GM10266 (cell line): ENCODE measurements at regions not wholly inside any gene's neighbourhood (a gene's known extent, or its start where the extent isn't known, plus 50 kb on each side); places are given as distances from the start of the nearest gene placed in this dataset.

Experiments used
- DNase-seq: peaks from one replicate; pipeline ENCODE4 v3.0.0; 2012; ENCODE audit errors: extremely low spot score
- TF ChIP-seq, protein P1 (sequence below): IDR thresholded peaks from 2 replicates; pipeline ENCODE4 v1.5.1; 2012; ENCODE audit warnings: mild to moderate bottlenecking, low read depth; ENCODE audit not compliant: control insufficient read depth, insufficient read depth; ENCODE audit errors: missing control alignments

DNA sequence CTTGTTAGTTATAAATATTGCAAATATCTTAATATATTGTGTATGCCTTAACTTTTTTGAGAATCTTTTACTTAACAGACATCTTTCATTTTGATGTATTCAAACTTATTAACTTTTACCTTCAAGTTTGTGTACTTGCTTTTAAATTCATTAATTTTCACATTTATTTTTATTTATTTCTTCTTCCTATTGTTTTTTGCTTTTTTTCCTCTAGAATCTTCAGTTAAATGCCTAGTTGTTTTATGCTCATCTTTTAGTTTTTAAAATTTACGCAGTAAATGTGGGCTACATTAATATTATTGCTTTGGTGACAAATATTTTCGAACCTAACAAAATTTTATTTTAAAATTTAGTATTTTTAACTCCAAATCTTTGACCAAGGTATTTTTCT lies 89.0 kb downstream of the TNFAIP3 start:
- TF ChIP-seq, protein P1, sequence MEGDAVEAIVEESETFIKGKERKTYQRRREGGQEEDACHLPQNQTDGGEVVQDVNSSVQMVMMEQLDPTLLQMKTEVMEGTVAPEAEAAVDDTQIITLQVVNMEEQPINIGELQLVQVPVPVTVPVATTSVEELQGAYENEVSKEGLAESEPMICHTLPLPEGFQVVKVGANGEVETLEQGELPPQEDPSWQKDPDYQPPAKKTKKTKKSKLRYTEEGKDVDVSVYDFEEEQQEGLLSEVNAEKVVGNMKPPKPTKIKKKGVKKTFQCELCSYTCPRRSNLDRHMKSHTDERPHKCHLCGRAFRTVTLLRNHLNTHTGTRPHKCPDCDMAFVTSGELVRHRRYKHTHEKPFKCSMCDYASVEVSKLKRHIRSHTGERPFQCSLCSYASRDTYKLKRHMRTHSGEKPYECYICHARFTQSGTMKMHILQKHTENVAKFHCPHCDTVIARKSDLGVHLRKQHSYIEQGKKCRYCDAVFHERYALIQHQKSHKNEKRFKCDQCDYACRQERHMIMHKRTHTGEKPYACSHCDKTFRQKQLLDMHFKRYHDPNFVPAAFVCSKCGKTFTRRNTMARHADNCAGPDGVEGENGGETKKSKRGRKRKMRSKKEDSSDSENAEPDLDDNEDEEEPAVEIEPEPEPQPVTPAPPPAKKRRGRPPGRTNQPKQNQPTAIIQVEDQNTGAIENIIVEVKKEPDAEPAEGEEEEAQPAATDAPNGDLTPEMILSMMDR: no peak
- DNase-seq: no peak

DNA sequence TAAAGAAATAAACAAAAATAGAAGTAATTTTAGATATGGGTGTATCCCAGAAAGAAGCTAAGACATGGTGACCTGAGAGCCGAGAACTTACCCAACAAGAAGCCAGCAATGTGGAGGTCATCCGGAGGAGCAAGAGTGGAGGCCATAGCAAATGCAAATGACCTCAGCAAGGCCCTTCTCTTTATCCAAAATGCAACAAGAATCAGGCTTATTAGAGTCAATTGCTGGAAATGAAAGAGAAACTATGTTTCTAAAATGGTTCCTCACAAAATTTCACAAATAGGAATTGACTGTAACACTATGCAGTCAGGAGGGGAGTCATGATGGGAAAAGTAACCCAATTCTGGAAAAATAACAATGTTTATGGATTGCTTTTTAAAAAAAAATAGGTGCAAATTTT lies 90.4 kb downstream of the TNFAIP3 start:
- TF ChIP-seq, protein P1: no peak
- DNase-seq: no peak

DNA sequence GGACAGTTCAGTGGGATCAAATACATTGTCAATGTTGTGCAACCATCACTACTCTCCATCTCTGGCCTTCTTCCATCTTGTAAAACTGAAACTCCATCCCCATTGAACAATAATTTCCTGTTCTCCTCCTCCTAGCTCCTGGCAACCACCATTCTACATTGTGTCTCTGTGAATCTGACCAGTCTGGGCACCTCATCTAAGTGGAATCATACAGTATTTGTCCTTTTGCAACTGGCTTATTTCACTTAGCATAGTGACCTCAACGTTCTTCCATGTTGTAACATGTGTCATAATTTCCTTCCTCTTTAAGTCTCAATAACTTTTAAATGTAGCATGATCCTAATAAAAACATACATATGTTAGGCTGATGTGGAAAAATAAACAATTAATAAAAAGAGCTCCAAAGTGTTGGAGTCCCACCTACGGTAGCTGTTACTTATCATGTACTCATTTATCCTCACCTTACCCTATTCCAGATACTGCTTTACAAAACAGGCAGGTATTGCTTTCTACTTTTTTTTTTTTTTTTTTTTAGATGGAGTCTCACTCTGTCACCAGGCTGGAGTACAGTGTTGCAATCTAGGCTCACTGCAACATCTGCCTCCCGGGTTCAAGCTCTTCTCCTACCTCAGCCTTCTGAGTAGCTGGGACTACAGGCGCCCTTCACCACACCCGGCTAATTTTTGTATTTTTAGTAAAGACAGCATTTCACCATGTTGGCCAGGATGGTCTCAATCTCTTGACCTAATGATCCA lies 91.9 kb downstream of the TNFAIP3 start:
- TF ChIP-seq, protein P1: no peak
- no peak for DNase-seq

DNA sequence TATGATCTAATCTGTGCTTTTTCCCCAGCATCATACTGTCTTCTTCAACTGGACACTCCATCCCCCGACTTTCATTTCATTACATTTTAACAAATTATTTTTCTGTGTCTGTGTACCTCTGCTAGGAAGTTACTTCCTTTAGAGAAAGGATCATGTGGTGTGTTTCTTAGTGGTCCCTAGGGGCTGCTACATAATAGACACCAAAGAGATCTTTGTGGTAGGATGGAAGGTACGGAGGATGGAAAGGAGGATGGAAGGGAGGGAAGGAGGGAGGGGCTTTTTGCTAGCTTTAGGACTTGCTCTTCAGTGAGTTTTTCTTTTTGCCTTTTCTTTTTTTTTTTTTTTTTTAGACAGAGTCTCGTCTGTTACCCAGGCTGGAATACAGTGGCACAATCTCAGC lies 95.7 kb downstream of the TNFAIP3 start:
- no peak for DNase-seq
- TF ChIP-seq, protein P1: no peak

DNA sequence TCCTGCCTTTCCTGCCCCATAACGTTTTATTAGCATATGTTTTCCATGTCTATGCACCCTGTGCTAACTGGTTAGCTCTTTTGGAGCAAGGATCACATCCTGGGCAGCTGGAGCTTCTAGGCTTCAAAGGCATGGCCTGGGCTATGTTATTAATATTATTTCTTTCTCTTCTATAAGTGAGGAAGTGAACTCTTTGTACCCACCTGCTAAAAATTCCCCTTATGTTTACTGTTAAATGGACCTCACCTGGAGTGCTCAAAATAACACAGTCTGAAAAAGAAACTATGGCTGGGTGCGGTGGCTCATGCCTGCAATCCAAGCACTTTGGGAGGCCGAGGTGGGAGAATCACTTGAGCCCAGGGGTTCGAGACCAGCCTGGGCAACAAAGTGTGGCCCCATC lies 97.8 kb downstream of the TNFAIP3 start:
- no peak for DNase-seq
- TF ChIP-seq, protein P1: no peak

DNA sequence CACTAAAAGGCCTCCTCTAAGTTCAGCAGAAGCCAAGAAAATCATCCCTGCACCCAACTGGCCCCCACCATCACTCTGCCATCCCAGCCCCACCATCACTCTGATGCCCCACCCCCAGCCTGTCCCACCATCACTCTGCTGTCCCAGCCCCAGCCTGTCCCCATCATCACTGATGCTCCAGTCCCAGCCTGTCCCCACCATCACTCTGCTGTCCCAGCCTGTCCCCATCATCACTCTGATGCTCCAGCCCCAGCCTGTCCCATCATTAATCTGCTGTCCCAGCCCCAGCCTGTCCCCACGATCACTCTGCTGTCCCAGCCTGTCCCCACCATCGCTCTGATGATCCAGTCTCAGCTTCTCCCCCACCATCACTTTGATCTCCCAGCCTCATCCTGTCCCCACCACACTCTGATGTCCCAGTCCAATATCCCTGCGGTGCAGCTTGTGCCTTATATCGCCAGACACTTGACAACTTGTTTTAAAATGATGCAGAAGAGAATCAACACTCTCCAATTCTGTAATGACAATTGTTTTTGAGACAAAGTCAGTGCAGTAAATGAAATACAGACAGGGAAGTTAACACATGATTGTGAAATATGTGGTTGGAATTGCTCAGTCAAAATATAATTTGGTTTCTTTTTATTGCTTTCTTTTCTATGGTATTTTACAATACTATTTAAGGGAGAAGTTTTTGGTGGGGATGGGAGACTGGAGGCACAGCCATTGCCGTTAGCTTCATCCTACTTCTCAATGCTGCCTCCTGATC lies 100.8 kb downstream of the TNFAIP3 start:
- TF ChIP-seq, protein P1: no peak
- no peak for DNase-seq

DNA sequence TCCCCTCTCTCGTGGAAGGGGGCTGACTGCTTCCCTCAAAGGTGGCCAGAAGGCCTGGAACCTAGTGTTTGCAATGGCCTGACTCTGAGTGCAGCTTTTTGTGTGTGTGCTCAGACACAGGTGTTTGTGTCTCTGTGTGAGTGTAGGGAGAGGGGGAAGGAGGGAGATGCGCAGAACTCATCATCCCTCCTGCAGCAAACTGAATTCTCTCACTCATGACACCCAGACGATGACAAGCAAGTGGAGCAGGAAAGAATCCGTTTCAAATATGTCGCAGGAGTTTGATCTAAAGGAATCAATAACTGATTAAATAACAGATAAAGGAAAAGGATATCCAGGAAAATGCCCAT lies 101.4 kb downstream of the TNFAIP3 start:
- DNase-seq: no peak
- TF ChIP-seq, protein P1: no peak
